PFSK-1 (cell line): ENCODE measurements at regions not wholly inside any gene's neighbourhood (a gene's known extent, or its start where the extent isn't known, plus 50 kb on each side); places are given as distances from the start of the nearest gene placed in this dataset.

ENCODE experiments used
- FOXP2 ChIP-seq: optimal IDR thresholded peaks from 2 replicates; pipeline ENCODE3; 2011; ENCODE audit warnings: borderline replicate concordance, control low read depth, inconsistent platforms; ENCODE audit not compliant: insufficient read depth; ENCODE audit errors: extremely low read length, extremely low read depth
- POLR2AphosphoS5 ChIP-seq: IDR thresholded peaks from 2 replicates; pipeline ENCODE4 v1.6.1; 2012; ENCODE audit warnings: low read depth, mild to moderate bottlenecking, control low read depth, low read length, moderate library complexity
- REST ChIP-seq, 2 experiments: IDR thresholded peaks; 2 replicates each; pipeline versions ENCODE4 v1.6.1 to v1.8.0; 2011 to 2012; ENCODE audit warnings: low read depth in 2 of 2, low read length in 2 of 2, control low read depth in 1 of 2, inconsistent platforms in 1 of 2, mild to moderate bottlenecking in 1 of 2, moderate library complexity in 1 of 2; ENCODE audit not compliant: insufficient read depth in 1 of 2
- SIN3A ChIP-seq: IDR thresholded peaks from 2 replicates; pipeline ENCODE4 v1.6.1; 2012; ENCODE audit warnings: mild to moderate bottlenecking, low read length, moderate library complexity, borderline replicate concordance; ENCODE audit not compliant: insufficient read depth
- TAF1 ChIP-seq: IDR thresholded peaks from 2 replicates; pipeline ENCODE4 v1.6.1; 2012; ENCODE audit warnings: low read length, control low read depth, borderline replicate concordance; ENCODE audit not compliant: insufficient read depth

- TF ChIP-seq REST (IDR thresholded peaks at IDR 0.05; ENCODE audit: insufficient read depth in 1 of 2, low read depth in 2 of 2, low read length in 2 of 2) (no peak), TAF1 (no peak), SIN3A (no peak), FOXP2 (no peak), POLR2AphosphoS5 (no peak)
Measured at GRCh38 chr12:92549516-92549915, 153.3 kb upstream of the PLEKHG7 start.

GRCh38 chr12:92547906-92548305 is 154.9 kb upstream of the PLEKHG7 start:
- TF ChIP-seq REST (IDR thresholded peaks at IDR 0.05; ENCODE audit: insufficient read depth in 1 of 2, low read depth in 2 of 2, low read length in 2 of 2) (no peak), TAF1 (no peak), FOXP2 (no peak), POLR2AphosphoS5 (no peak), SIN3A (no peak)

- TF ChIP-seq REST (IDR thresholded peaks at IDR 0.05; ENCODE audit: insufficient read depth in 1 of 2, low read depth in 2 of 2, low read length in 2 of 2) (no peak), FOXP2 (no peak), TAF1 (no peak), SIN3A (no peak), POLR2AphosphoS5 (no peak)
Measured at GRCh38 chr12:92547420-92547819, 155.4 kb upstream of the PLEKHG7 start.

- no peak for TF ChIP-seq SIN3A
- no peak for TF ChIP-seq POLR2AphosphoS5
- no peak for TF ChIP-seq TAF1
- no peak for TF ChIP-seq REST (IDR thresholded peaks at IDR 0.05; ENCODE audit: insufficient read depth in 1 of 2, low read depth in 2 of 2, low read length in 2 of 2)
- no peak for TF ChIP-seq FOXP2
Measured at GRCh38 chr12:92546635-92547348, 156.0 kb upstream of the PLEKHG7 start.

- TF ChIP-seq TAF1, result no peak
- TF ChIP-seq FOXP2, result no peak
- TF ChIP-seq POLR2AphosphoS5, result no peak
- TF ChIP-seq REST (IDR thresholded peaks at IDR 0.05; ENCODE audit: insufficient read depth in 1 of 2, low read depth in 2 of 2, low read length in 2 of 2), result no peak
- no peak for TF ChIP-seq SIN3A
Measured at GRCh38 chr12:92546259-92546634, 156.5 kb upstream of the PLEKHG7 start.
